ENCODE measurements at regions not wholly inside any gene's neighbourhood (a gene's known extent, or its start where the extent isn't known, plus 50 kb on each side); places are given as distances from the start of the nearest gene placed in this dataset.

- no peak for DNase-seq
- Histone ChIP-seq H3K27ac (ENCODE audit: insufficient read length, low read depth, low read length) (no peak overlapping the region), H3K79me2 (ENCODE audit: insufficient read depth, low read length) (no peaks in the 10 kb centered on the region), H3K9me3 (ENCODE audit: control insufficient read depth, low read depth, low read length) (no peaks in the 10 kb centered on the region), H3K56ac (ENCODE audit: insufficient read length, low read depth, low read length) (no peak overlapping the region), H2BK12ac (ENCODE audit: insufficient read length, low read depth, low read length) (no peak overlapping the region), H3K27me3 (ENCODE audit: insufficient read depth, low read length) (no peaks in the 10 kb centered on the region), H4K8ac (replicated peaks; ENCODE audit: insufficient read length, low read depth, low read length) (no peak overlapping the region), H3K4ac (ENCODE audit: low read depth, low read length) (no peak overlapping the region), H2BK5ac (ENCODE audit: insufficient read length, low read length) (no peak overlapping the region), H2AFZ (ENCODE audit: low read length) (no peak overlapping the region), H2BK120ac (ENCODE audit: low read depth, low read length, poor library complexity, severe bottlenecking) (no peak overlapping the region), H3K23ac (ENCODE audit: insufficient read length, low read depth, low read length) (no peak overlapping the region), H3K4me1 (ENCODE audit: insufficient read depth, low read length) (no peaks in the 10 kb centered on the region), H4K91ac (ENCODE audit: insufficient read length, low read depth, low read length) (no peak overlapping the region), H2BK20ac (ENCODE audit: low read depth, low read length, poor library complexity, severe bottlenecking) (no peak overlapping the region), H3T11ph (ENCODE audit: low read length) (no peak overlapping the region), H3K18ac (ENCODE audit: insufficient read length, low read depth, low read length) (no peak overlapping the region), H2AK5ac (ENCODE audit: insufficient read length, low read length) (no peak overlapping the region), H3K9ac (ENCODE audit: extremely low read depth, insufficient read length, low read length) (no peak overlapping the region), H3K14ac (ENCODE audit: insufficient read depth, low read length) (no peak overlapping the region), H4K20me1 (ENCODE audit: control insufficient read depth, insufficient read depth, insufficient read length) (no peaks in the 10 kb centered on the region), H3K23me2 (ENCODE audit: insufficient read length, low read depth, low read length, poor library complexity, severe bottlenecking) (no peaks in the 10 kb centered on the region), H3K4me2 (ENCODE audit: insufficient read depth, insufficient read length, low read length) (no peak overlapping the region), H3K79me1 (ENCODE audit: insufficient read depth, low read depth, low read length, poor library complexity, severe bottlenecking) (no peaks in the 10 kb centered on the region), H2BK15ac (ENCODE audit: low read depth, low read length) (no peak overlapping the region), H4K5ac (ENCODE audit: insufficient read length, low read depth, low read length) (no peak overlapping the region)
- WGBS (ENCODE audit: extremely low coverage, insufficient read length, low lambda C conversion rate), result no CpG with 5 or more reads among the region's 5 CpGs
- TF ChIP-seq CTCF (conservative IDR thresholded peaks at IDR 0.05), result no peak
- Mint-ChIP-seq H3K27ac (no peak overlapping the region), H3K9me3 (no peaks in the 10 kb centered on the region), H3K27me3 (ENCODE audit: low read depth) (no peaks in the 10 kb centered on the region), H3K4me3 (no peak overlapping the region), H3K4me1 (no peaks in the 10 kb centered on the region), H3K36me3 (ENCODE audit: insufficient read depth in 1 of 3, low read depth in 3 of 3) (no peaks in the 10 kb centered on the region)
These were observed 1579.8 kb downstream of the PCDH9 start for GRCh38 chr13:65650321-65650720.
